OCI-LY7 (cell line): ENCODE measurements at regions not wholly inside any gene's neighbourhood (a gene's known extent, or its start where the extent isn't known, plus 50 kb on each side); places are given as distances from the start of the nearest gene placed in this dataset.

Source experiments
- BruUV-seq: library from RNA; stranded (reverse); fragments of 400-500 nt; replicated peaks from 2 replicates; lab custom pipeline; 2021; lab: Mats Ljungman, UMichigan
- CTCF ChIA-PET: fragments of 300-600 bp; sonication (Branson Sonifier 250); formaldehyde crosslinking; loops from one replicate; lab custom pipeline; 2022; ENCODE audit warnings: antibody characterized with exemption; ENCODE audit not compliant: unreplicated experiment; lab: Charles Lee
- POLR2A ChIA-PET: fragments of 300-600 bp; sonication (Branson Sonifier 250); formaldehyde crosslinking; loops from one replicate; lab custom pipeline; 2022; ENCODE audit warnings: antibody characterized with exemption; lab: Charles Lee
- DNase-seq: peaks from one replicate; pipeline ENCODE4 v3.0.0-alpha.2; 2015; ENCODE audit warnings: low spot score
- H2AFZ ChIP-seq: fragments of 200-600 bp; sonication (generic), shearing (Covaris generic); 2 replicates; pipeline ENCODE4 v1.6.1; 2014; ENCODE audit warnings: mild to moderate bottlenecking, antibody characterized with exemption, low read length, moderate library complexity
- H3K27ac ChIP-seq: fragments of 200-600 bp; sonication (generic); 2 replicates; pipeline ENCODE4 v1.5.1; 2014; ENCODE audit warnings: mixed run types, low read depth, mild to moderate bottlenecking, moderate library complexity, low read length, inconsistent platforms; ENCODE audit not compliant: poor library complexity, severe bottlenecking
- H3K36me3 ChIP-seq: fragments of 200-600 bp; sonication (generic); 2 replicates; pipeline ENCODE4 v1.6.1; 2014; ENCODE audit warnings: mild to moderate bottlenecking, antibody characterized with exemption, low read length, moderate library complexity, mixed read lengths; ENCODE audit not compliant: insufficient read depth
- H3K4me1 ChIP-seq: fragments of 200-600 bp; sonication (generic); 2 replicates; pipeline ENCODE4 v1.5.1; 2014; ENCODE audit warnings: mild to moderate bottlenecking, low read length; ENCODE audit not compliant: insufficient read depth, poor library complexity, severe bottlenecking
- H3K4me2 ChIP-seq: fragments of 200-600 bp; sonication (generic); 2 replicates; pipeline ENCODE4 v1.6.1; 2014; ENCODE audit warnings: mild to moderate bottlenecking, low read length
- H3K4me3 ChIP-seq: fragments of 200-600 bp; sonication (generic); 2 replicates; pipeline ENCODE4 v1.5.1; 2014; ENCODE audit warnings: mild to moderate bottlenecking, low read depth, low read length; ENCODE audit not compliant: poor library complexity, severe bottlenecking
- H3K79me2 ChIP-seq: fragments of 200-600 bp; sonication (generic); 2 replicates; pipeline ENCODE4 v1.6.1; 2016; ENCODE audit warnings: low read depth, mild to moderate bottlenecking, low read length, moderate library complexity, mixed read lengths; ENCODE audit not compliant: insufficient read depth
- H3K9me2 ChIP-seq: fragments of 200-600 bp; sonication (generic); 2 replicates; pipeline ENCODE4 v1.6.1; 2016; ENCODE audit warnings: mild to moderate bottlenecking, low read length, mixed read lengths; ENCODE audit not compliant: insufficient read depth
- H3K9me3 ChIP-seq: fragments of 200-600 bp; sonication (generic); 2 replicates; pipeline ENCODE4 v1.6.1; 2014; ENCODE audit warnings: mild to moderate bottlenecking, mixed run types, low read length, mixed read lengths
- H4K20me1 ChIP-seq: fragments of 200-600 bp; sonication (generic); 2 replicates; pipeline ENCODE4 v1.6.1; 2014; ENCODE audit warnings: mild to moderate bottlenecking, antibody characterized with exemption, low read length, moderate library complexity, mixed read lengths; ENCODE audit not compliant: insufficient read depth
- EZH2phosphoT487 ChIP-seq: fragments of 200-600 bp; sonication (generic); IDR thresholded peaks from 2 replicates; pipeline ENCODE4 v1.6.1; 2018; ENCODE audit warnings: low read depth, borderline replicate concordance, mild to moderate bottlenecking, mixed run types, antibody characterized with exemption, low read length, moderate library complexity, mixed read lengths
- intact Hi-C: fragments of 100-400 bp; cut with micrococcal nuclease; formaldehyde crosslinking; loops from one replicate; pipeline ENCODE4 v1.10.0; 2022; ENCODE audit not compliant: unreplicated experiment
- TF ChIP-seq, protein P1 (sequence below): fragments of 200-600 bp; sonication (generic); conservative IDR thresholded peaks from 2 replicates; pipeline ENCODE4 v1.5.1; 2014; ENCODE audit warnings: mild to moderate bottlenecking, antibody characterized with exemption, low read length, moderate library complexity, mixed read lengths

DNA sequence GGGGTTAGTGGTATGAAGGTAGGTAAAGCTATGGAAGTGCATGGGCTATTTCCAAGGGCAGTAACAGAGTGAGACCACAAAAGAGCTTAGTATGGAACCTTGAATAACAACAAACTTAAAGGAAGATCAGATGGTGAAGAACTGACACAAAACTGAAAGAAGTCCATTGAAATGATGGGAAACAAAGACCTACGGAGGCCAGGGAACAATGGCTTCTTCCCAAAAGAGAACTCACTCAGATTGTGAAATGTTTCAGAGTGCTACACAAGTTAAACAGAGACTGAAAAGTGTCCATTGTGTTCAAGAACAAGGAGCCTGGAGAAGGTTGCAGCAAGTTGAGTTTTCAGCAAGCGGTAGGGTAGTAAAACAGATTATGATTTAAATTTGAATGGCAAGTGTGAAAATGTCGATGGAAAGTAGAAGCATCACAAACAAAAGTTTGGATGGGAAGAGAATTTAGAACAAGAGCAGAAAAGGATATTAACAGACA is 700.0 kb upstream of the NXPH2 start:
- POLR2A ChIA-PET: interaction anchor here (0.6 kb wide), 1 partner anchor 1392 kb away, joined by 4 read pairs; no protein-coding TSS in a partner anchor
- CTCF ChIA-PET: no interaction called here
- Histone ChIP-seq H3K9me2 (no peaks in the 10 kb centered on the region), H3K27ac (no peak overlapping the region), H3K9me3 (no peaks in the 10 kb centered on the region), H4K20me1 (no peaks in the 10 kb centered on the region), H3K79me2 (no peaks in the 10 kb centered on the region), H2AFZ (no peak overlapping the region), H3K4me3 (no peak overlapping the region), H3K4me2 (no peak overlapping the region), H3K4me1 (no peaks in the 10 kb centered on the region), H3K36me3 (no peaks in the 10 kb centered on the region)
- no peak for DNase-seq
- TF ChIP-seq, protein P1, sequence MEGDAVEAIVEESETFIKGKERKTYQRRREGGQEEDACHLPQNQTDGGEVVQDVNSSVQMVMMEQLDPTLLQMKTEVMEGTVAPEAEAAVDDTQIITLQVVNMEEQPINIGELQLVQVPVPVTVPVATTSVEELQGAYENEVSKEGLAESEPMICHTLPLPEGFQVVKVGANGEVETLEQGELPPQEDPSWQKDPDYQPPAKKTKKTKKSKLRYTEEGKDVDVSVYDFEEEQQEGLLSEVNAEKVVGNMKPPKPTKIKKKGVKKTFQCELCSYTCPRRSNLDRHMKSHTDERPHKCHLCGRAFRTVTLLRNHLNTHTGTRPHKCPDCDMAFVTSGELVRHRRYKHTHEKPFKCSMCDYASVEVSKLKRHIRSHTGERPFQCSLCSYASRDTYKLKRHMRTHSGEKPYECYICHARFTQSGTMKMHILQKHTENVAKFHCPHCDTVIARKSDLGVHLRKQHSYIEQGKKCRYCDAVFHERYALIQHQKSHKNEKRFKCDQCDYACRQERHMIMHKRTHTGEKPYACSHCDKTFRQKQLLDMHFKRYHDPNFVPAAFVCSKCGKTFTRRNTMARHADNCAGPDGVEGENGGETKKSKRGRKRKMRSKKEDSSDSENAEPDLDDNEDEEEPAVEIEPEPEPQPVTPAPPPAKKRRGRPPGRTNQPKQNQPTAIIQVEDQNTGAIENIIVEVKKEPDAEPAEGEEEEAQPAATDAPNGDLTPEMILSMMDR: no peak
- intact Hi-C loops: no loop called here
- no TSS peak for BruUV-seq

GRCh38 chr2:139478165-139478914 is 698.1 kb upstream of the NXPH2 start:
- H3K4me2 ChIP-seq: no peak overlapping the region
- H3K4me3 ChIP-seq: no peak overlapping the region
- POLR2A ChIA-PET: interaction anchor here (0.6 to 0.8 kb wide), 2 partner anchors 21 to 52 kb away, joined by 3 to 4 read pairs; no protein-coding TSS in a partner anchor
- intact Hi-C loops: no loop called here
- no peaks in the 10 kb centered on the region for H3K36me3 ChIP-seq
- no peak for TF ChIP-seq EZH2phosphoT487
- TF ChIP-seq, protein P1: no peak
- no peaks in the 10 kb centered on the region for H3K9me2 ChIP-seq
- CTCF ChIA-PET: no interaction called here
- no peak overlapping the region for H3K27ac ChIP-seq
- no TSS peak for BruUV-seq
- DNase-seq: no peak
- no peaks in the 10 kb centered on the region for H3K4me1 ChIP-seq
- no peaks in the 10 kb centered on the region for H3K9me3 ChIP-seq
- H4K20me1 ChIP-seq: no peaks in the 10 kb centered on the region
- H3K79me2 ChIP-seq: no peaks in the 10 kb centered on the region
- H2AFZ ChIP-seq: no peak overlapping the region

- Histone ChIP-seq H3K9me2 (no peaks in the 10 kb centered on the region), H3K9me3 (no peaks in the 10 kb centered on the region), H3K4me3 (no peak overlapping the region), H3K4me1 (no peaks in the 10 kb centered on the region), H3K36me3 (no peaks in the 10 kb centered on the region), H3K27ac (no peak overlapping the region), H3K79me2 (no peaks in the 10 kb centered on the region), H3K4me2 (no peak overlapping the region), H2AFZ (no peak overlapping the region), H4K20me1 (no peaks in the 10 kb centered on the region)
- CTCF ChIA-PET: no interaction called here
- no peak for TF ChIP-seq EZH2phosphoT487
- TF ChIP-seq, protein P1: no peak
- intact Hi-C loops: no loop called here
- no peak for DNase-seq
- POLR2A ChIA-PET: interaction anchor here (0.8 kb wide), 1 partner anchor 20 kb away, joined by 4 read pairs; no protein-coding TSS in a partner anchor
- no TSS peak for BruUV-seq
Observed at GRCh38 chr2:139477618-139478017, 697.4 kb upstream of the NXPH2 start.
